ENCODE measurements at regions not wholly inside any gene's neighbourhood (a gene's known extent, or its start where the extent isn't known, plus 50 kb on each side); places are given as distances from the start of the nearest gene placed in this dataset.

DNA sequence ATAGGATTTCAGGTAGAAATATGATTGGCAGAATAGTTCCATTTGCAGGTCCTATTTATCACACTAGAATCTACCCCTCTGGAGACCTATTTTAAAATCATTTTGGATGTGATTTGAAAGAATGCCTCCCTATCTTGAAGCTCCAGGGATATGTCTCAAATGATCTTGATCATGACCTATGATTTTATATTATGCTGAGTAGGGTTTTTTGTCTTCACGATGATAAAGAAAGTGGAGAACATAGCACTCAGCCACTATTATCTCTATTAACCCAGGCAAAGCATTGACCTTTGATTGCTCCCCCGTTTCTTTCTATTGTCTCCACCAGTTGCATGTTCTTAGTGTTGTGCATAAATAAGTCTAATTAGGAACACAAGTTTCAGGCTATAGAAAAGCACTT, 307.9 kb downstream of the BLID start:
- no TSS peak for BruUV-seq (replicated peaks)
- DNase-seq (ENCODE audit: low read depth, low spot score) (no peak), ATAC-seq (no peak)

DNA sequence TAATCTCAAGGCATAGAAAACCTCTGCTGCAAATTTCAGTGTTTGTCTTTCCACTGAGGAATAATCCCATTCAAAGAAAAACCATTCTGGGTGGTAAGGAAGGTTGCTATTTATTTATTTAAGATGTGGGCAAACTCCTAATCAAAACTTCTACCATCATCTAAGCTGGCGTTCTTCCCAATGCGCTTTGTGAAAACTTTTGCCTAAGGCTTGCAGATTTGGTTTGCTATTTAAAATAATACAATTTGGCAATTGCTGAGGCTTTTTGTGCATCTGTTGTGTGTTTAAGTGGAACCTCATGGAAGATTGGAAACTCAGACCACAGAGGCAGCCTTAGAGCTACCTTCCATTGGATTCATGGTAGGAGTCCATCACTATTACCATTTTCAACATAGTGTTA, 309.0 kb downstream of the BLID start:
- in situ Hi-C loops (cut with HindIII; ENCODE audit: low pct_unique_long_range_greater_than_20kb, low sequenced_read_pairs): no loop called here
- Histone ChIP-seq H3K9me3 (ENCODE audit: control insufficient read depth, insufficient read depth, low read depth, low read length) (no peaks in the 10 kb centered on the region), H3K4me3 (ENCODE audit: low read depth in 2 of 2, low read length in 2 of 2) (no peak overlapping the region), H3K27me3 (ENCODE audit: control insufficient read depth, insufficient read depth, low read length) (no peaks in the 10 kb centered on the region), H3K4me1 (ENCODE audit: control insufficient read depth, insufficient read depth, low read length) (no peaks in the 10 kb centered on the region), H3K27ac (ENCODE audit: low read length) (no peak overlapping the region), H3K36me3 (ENCODE audit: control insufficient read depth, insufficient read depth, low read length) (no peaks in the 10 kb centered on the region)
- CTCF ChIA-PET: no interaction called here
- DNase-seq (ENCODE audit: low read depth, low spot score) (no peak), ATAC-seq (no peak)
- intact Hi-C loops (cut with micrococcal nuclease; ENCODE audit: unreplicated experiment): no loop called here
- TF ChIP-seq, protein P1, sequence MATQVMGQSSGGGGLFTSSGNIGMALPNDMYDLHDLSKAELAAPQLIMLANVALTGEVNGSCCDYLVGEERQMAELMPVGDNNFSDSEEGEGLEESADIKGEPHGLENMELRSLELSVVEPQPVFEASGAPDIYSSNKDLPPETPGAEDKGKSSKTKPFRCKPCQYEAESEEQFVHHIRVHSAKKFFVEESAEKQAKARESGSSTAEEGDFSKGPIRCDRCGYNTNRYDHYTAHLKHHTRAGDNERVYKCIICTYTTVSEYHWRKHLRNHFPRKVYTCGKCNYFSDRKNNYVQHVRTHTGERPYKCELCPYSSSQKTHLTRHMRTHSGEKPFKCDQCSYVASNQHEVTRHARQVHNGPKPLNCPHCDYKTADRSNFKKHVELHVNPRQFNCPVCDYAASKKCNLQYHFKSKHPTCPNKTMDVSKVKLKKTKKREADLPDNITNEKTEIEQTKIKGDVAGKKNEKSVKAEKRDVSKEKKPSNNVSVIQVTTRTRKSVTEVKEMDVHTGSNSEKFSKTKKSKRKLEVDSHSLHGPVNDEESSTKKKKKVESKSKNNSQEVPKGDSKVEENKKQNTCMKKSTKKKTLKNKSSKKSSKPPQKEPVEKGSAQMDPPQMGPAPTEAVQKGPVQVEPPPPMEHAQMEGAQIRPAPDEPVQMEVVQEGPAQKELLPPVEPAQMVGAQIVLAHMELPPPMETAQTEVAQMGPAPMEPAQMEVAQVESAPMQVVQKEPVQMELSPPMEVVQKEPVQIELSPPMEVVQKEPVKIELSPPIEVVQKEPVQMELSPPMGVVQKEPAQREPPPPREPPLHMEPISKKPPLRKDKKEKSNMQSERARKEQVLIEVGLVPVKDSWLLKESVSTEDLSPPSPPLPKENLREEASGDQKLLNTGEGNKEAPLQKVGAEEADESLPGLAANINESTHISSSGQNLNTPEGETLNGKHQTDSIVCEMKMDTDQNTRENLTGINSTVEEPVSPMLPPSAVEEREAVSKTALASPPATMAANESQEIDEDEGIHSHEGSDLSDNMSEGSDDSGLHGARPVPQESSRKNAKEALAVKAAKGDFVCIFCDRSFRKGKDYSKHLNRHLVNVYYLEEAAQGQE (IDR thresholded peaks at IDR 0.05; ENCODE audit: insufficient read depth in 1 of 2, low read depth in 2 of 2, low read length in 1 of 2): no peak
- TF ChIP-seq, protein P2, sequence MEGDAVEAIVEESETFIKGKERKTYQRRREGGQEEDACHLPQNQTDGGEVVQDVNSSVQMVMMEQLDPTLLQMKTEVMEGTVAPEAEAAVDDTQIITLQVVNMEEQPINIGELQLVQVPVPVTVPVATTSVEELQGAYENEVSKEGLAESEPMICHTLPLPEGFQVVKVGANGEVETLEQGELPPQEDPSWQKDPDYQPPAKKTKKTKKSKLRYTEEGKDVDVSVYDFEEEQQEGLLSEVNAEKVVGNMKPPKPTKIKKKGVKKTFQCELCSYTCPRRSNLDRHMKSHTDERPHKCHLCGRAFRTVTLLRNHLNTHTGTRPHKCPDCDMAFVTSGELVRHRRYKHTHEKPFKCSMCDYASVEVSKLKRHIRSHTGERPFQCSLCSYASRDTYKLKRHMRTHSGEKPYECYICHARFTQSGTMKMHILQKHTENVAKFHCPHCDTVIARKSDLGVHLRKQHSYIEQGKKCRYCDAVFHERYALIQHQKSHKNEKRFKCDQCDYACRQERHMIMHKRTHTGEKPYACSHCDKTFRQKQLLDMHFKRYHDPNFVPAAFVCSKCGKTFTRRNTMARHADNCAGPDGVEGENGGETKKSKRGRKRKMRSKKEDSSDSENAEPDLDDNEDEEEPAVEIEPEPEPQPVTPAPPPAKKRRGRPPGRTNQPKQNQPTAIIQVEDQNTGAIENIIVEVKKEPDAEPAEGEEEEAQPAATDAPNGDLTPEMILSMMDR (IDR thresholded peaks at IDR 0.05): no peak
- TF ChIP-seq POLR2AphosphoS5 (IDR thresholded peaks at IDR 0.05; ENCODE audit: low read depth, low read length) (no peak), TCF7L2 (IDR thresholded peaks at IDR 0.05; ENCODE audit: low read depth, low read length) (no peak), SIN3A (IDR thresholded peaks at IDR 0.05; ENCODE audit: borderline replicate concordance, insufficient read depth, low read depth, low read length) (no peak)
- BruUV-seq (replicated peaks): no TSS peak
- POLR2A ChIA-PET: no interaction called here

More for the DNA sequence above, 307.9 kb downstream of the BLID start:
- TF ChIP-seq, protein P2 (IDR thresholded peaks at IDR 0.05): no peak
- TF ChIP-seq TCF7L2 (IDR thresholded peaks at IDR 0.05; ENCODE audit: low read depth, low read length) (no peak), SIN3A (IDR thresholded peaks at IDR 0.05; ENCODE audit: borderline replicate concordance, insufficient read depth, low read depth, low read length) (no peak), POLR2AphosphoS5 (IDR thresholded peaks at IDR 0.05; ENCODE audit: low read depth, low read length) (no peak)
- TF ChIP-seq, protein P1 (IDR thresholded peaks at IDR 0.05; ENCODE audit: insufficient read depth in 1 of 2, low read depth in 2 of 2, low read length in 1 of 2): no peak
- Histone ChIP-seq H3K27me3 (ENCODE audit: control insufficient read depth, insufficient read depth, low read length) (no peaks in the 10 kb centered on the region), H3K36me3 (ENCODE audit: control insufficient read depth, insufficient read depth, low read length) (no peaks in the 10 kb centered on the region), H3K4me3 (ENCODE audit: low read depth in 2 of 2, low read length in 2 of 2) (no peak overlapping the region), H3K4me1 (ENCODE audit: control insufficient read depth, insufficient read depth, low read length) (no peaks in the 10 kb centered on the region), H3K27ac (ENCODE audit: low read length) (no peak overlapping the region), H3K9me3 (ENCODE audit: control insufficient read depth, insufficient read depth, low read depth, low read length) (0 out of 2 replicates have a peak, but pooled peaks cover 3% of the 10 kb centered on the region)
- intact Hi-C loops (cut with micrococcal nuclease; ENCODE audit: unreplicated experiment) (no loop called here), in situ Hi-C loops (cut with HindIII; ENCODE audit: low pct_unique_long_range_greater_than_20kb, low sequenced_read_pairs) (no loop called here)
- POLR2A ChIA-PET: no interaction called here
- CTCF ChIA-PET: no interaction called here

All from Panc1 (cell line).